HEK293 (cell line): ENCODE measurements at regions not wholly inside any gene's neighbourhood (a gene's known extent, or its start where the extent isn't known, plus 50 kb on each side); places are given as distances from the start of the nearest gene placed in this dataset.

Experiments used
- CTCF ChIA-PET: fragments of 350-600 bp; formaldehyde crosslinking; extraction: SDS; loops from one replicate; lab custom pipeline; 2021; ENCODE audit warnings: antibody characterized with exemption; lab: Yijun Ruan, JAX
- POLR2A ChIA-PET: fragments of 300-600 bp; formaldehyde crosslinking; extraction: SDS; loops from one replicate; lab custom pipeline; 2020; ENCODE audit warnings: antibody characterized with exemption, inconsistent platforms; lab: Yijun Ruan, JAX
- H3K27ac ChIP-seq: fragments of 200-500 bp; sonication (Bioruptor generic); 2 replicates; pipeline ENCODE4 v1.5.1; 2014; ENCODE audit warnings: low read depth, low read length, control low read depth, inconsistent platforms; ENCODE audit errors: extremely low read depth
- H3K36me3 ChIP-seq, 2 experiments: fragments of 200-500 bp in 1 of 2; sonication (Bioruptor generic) in 1 of 2; 1 replicate in 1 of 2; 2 replicates in 1 of 2; pipeline ENCODE4 v1.5.1; 2014 to 2017; ENCODE audit warnings: inconsistent platforms in 2 of 2, low read length in 2 of 2; ENCODE audit not compliant: control insufficient read depth in 2 of 2, insufficient read depth in 1 of 2
- H3K4me1 ChIP-seq: fragments of 200-500 bp; sonication (Bioruptor generic); 2 replicates; pipeline ENCODE4 v1.5.1; 2014; ENCODE audit warnings: mild to moderate bottlenecking, low read length, inconsistent platforms; ENCODE audit not compliant: control insufficient read depth, insufficient read depth
- H3K4me3 ChIP-seq: 2 replicates; pipeline ENCODE4 v1.5.1; 2011; ENCODE audit warnings: low read depth, mild to moderate bottlenecking, control low read depth, low read length, moderate library complexity
- H3K9me3 ChIP-seq: fragments of 200-500 bp; sonication (Bioruptor generic); 2 replicates; pipeline ENCODE4 v1.5.1; 2014; ENCODE audit warnings: low read depth, low read length, inconsistent platforms; ENCODE audit not compliant: control insufficient read depth, insufficient read depth
- GFI1B ChIP-seq: fragments of 450-650 bp; formaldehyde crosslinking; IDR thresholded peaks from 2 replicates; pipeline ENCODE4 v1.5.1; 2016; ENCODE audit warnings: missing biosample characterization, missing genetic modification characterization
- PRDM2 ChIP-seq: fragments of 450-650 bp; formaldehyde crosslinking; IDR thresholded peaks from 2 replicates; pipeline ENCODE4 v1.5.1; 2016; ENCODE audit warnings: missing biosample characterization, missing genetic modification characterization, borderline replicate concordance
- PRDM6 ChIP-seq: fragments of 450-650 bp; formaldehyde crosslinking; IDR thresholded peaks from 2 replicates; pipeline ENCODE4 v1.5.1; 2017; ENCODE audit warnings: missing biosample characterization, missing genetic modification characterization
- REST ChIP-seq: fragments of 450-650 bp; formaldehyde crosslinking; IDR thresholded peaks from 2 replicates; pipeline ENCODE4 v1.5.1; 2016; ENCODE audit warnings: missing biosample characterization, missing genetic modification characterization
- SCRT1 ChIP-seq: fragments of 450-650 bp; formaldehyde crosslinking; IDR thresholded peaks from 2 replicates; pipeline ENCODE4 v1.5.1; 2016; ENCODE audit warnings: missing biosample characterization, missing genetic modification characterization, borderline replicate concordance
- SCRT2 ChIP-seq: fragments of 450-650 bp; formaldehyde crosslinking; IDR thresholded peaks from 2 replicates; pipeline ENCODE4 v1.5.1; 2016; ENCODE audit warnings: missing biosample characterization, missing genetic modification characterization
- ZNF132 ChIP-seq: fragments of 450-650 bp; formaldehyde crosslinking; IDR thresholded peaks from 2 replicates; pipeline ENCODE4 v1.5.1; 2017; ENCODE audit warnings: missing biosample characterization, missing genetic modification characterization, borderline replicate concordance
- ZNF223 ChIP-seq: fragments of 450-650 bp; formaldehyde crosslinking; IDR thresholded peaks from 2 replicates; pipeline ENCODE4 v1.5.1; 2016; ENCODE audit warnings: missing biosample characterization, missing genetic modification characterization
- ZNF449 ChIP-seq: fragments of 450-650 bp; formaldehyde crosslinking; IDR thresholded peaks from 2 replicates; pipeline ENCODE4 v1.5.1; 2017; ENCODE audit warnings: missing biosample characterization, mild to moderate bottlenecking, missing genetic modification characterization, moderate library complexity
- ZNF548 ChIP-seq: fragments of 450-650 bp; formaldehyde crosslinking; IDR thresholded peaks from 2 replicates; pipeline ENCODE4 v1.5.1; 2016; ENCODE audit warnings: missing biosample characterization, missing genetic modification characterization
- ZNF558 ChIP-seq: fragments of 450-650 bp; formaldehyde crosslinking; IDR thresholded peaks from 2 replicates; pipeline ENCODE4 v1.5.1; 2016; ENCODE audit warnings: missing biosample characterization, missing genetic modification characterization
- ZNF629 ChIP-seq: fragments of 450-650 bp; formaldehyde crosslinking; IDR thresholded peaks from 2 replicates; pipeline ENCODE4 v1.5.1; 2017; ENCODE audit warnings: missing biosample characterization, missing genetic modification characterization
- ZNF677 ChIP-seq: fragments of 450-650 bp; IDR thresholded peaks from 2 replicates; pipeline ENCODE4 v1.5.0; 2018; ENCODE audit warnings: missing biosample characterization, mild to moderate bottlenecking, missing genetic modification characterization, moderate library complexity
- ZNF777 ChIP-seq: fragments of 450-650 bp; formaldehyde crosslinking; IDR thresholded peaks from 2 replicates; pipeline ENCODE4 v1.5.1; 2017; ENCODE audit warnings: missing biosample characterization, missing genetic modification characterization, borderline replicate concordance

GRCh38 chr17:62172492-62173291 lies 107.6 kb upstream of the MED13 start:
- H3K4me1 ChIP-seq, result no peaks in the 10 kb centered on the region
- H3K9me3 ChIP-seq, result no peaks in the 10 kb centered on the region
- no peak for TF ChIP-seq ZNF558 (tag by site-specific recombination)
- TF ChIP-seq ZNF449 (tag by site-specific recombination), result no peak
- no peak for TF ChIP-seq ZNF677
- no peak for TF ChIP-seq GFI1B
- no peak overlapping the region for H3K27ac ChIP-seq
- ChIA-PET POLR2A (no interaction called here), CTCF (no interaction called here)
- no peak overlapping the region for H3K4me3 ChIP-seq
- no peaks in the 10 kb centered on the region for H3K36me3 ChIP-seq

GRCh38 chr17:62167076-62167475 lies 102.0 kb upstream of the MED13 start:
- peaks cover 9% of the 10 kb centered on the region for H3K4me1 ChIP-seq
- no peak overlapping the region for H3K27ac ChIP-seq
- no peaks in the 10 kb centered on the region for H3K9me3 ChIP-seq
- no peak overlapping the region for H3K4me3 ChIP-seq
- POLR2A ChIA-PET, result no interaction called here
- TF ChIP-seq ZNF548 (tag by site-specific recombination), result no peak
- TF ChIP-seq ZNF777 (tag by site-specific recombination), result no peak
- no peak for TF ChIP-seq REST (tag by site-specific recombination)
- no peaks in the 10 kb centered on the region for H3K36me3 ChIP-seq
- CTCF ChIA-PET, result no interaction called here

GRCh38 chr17:62164747-62165722 lies 100.0 kb upstream of the MED13 start:
- Histone ChIP-seq H3K4me1 (peaks cover 9% of the 10 kb centered on the region), H3K4me3 (no peak overlapping the region), H3K27ac (no peak overlapping the region), H3K9me3 (no peaks in the 10 kb centered on the region), H3K36me3 (no peaks in the 10 kb centered on the region)
- TF ChIP-seq SCRT1 (tag by site-specific recombination), result 0 out of 2 replicates have a peak, but pooled peaks have one; percentile 38
- 0 out of 2 replicates have a peak, but pooled peaks have one; percentile 16 for TF ChIP-seq ZNF629 (tag by site-specific recombination)
- no peak for TF ChIP-seq ZNF132
- TF ChIP-seq ZNF223 (tag by site-specific recombination), result no peak
- 0 out of 2 replicates have a peak, but pooled peaks have one; percentile 23 for TF ChIP-seq SCRT2 (tag by site-specific recombination)
- TF ChIP-seq PRDM2, result no peak
- peak; percentile 74 for TF ChIP-seq PRDM6 (tag by site-specific recombination)
- CTCF ChIA-PET, result no interaction called here
- POLR2A ChIA-PET, result no interaction called here
